ENCODE measurements at regions not wholly inside any gene's neighbourhood (a gene's known extent, or its start where the extent isn't known, plus 50 kb on each side); places are given as distances from the start of the nearest gene placed in this dataset.

DNA sequence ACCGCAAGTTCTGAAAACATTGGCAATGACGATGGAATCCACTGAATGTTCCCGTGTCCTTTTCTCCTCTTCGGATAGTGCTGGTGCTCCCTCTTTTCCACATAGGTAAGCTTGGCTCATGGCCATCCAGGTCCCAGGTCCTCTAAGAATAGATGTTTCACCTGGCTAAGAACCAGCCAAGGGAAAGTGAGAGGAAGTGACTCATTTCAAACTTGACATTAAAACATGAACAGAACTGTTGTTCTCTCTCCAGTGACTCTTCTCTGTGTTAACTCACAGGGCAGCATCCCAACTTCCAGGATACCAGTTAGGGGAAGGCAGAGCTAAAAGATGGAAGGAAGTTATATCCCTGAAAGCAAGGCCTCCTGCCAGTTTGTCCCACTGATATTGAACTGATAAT is 493.8 kb upstream of the CHRM3 start:
- no peak for DNase-seq
- intact Hi-C loops (cut with DNase I) = no loop called here
- TF ChIP-seq, protein P1, sequence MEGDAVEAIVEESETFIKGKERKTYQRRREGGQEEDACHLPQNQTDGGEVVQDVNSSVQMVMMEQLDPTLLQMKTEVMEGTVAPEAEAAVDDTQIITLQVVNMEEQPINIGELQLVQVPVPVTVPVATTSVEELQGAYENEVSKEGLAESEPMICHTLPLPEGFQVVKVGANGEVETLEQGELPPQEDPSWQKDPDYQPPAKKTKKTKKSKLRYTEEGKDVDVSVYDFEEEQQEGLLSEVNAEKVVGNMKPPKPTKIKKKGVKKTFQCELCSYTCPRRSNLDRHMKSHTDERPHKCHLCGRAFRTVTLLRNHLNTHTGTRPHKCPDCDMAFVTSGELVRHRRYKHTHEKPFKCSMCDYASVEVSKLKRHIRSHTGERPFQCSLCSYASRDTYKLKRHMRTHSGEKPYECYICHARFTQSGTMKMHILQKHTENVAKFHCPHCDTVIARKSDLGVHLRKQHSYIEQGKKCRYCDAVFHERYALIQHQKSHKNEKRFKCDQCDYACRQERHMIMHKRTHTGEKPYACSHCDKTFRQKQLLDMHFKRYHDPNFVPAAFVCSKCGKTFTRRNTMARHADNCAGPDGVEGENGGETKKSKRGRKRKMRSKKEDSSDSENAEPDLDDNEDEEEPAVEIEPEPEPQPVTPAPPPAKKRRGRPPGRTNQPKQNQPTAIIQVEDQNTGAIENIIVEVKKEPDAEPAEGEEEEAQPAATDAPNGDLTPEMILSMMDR (IDR thresholded peaks at IDR 0.05) = no peak

DNA sequence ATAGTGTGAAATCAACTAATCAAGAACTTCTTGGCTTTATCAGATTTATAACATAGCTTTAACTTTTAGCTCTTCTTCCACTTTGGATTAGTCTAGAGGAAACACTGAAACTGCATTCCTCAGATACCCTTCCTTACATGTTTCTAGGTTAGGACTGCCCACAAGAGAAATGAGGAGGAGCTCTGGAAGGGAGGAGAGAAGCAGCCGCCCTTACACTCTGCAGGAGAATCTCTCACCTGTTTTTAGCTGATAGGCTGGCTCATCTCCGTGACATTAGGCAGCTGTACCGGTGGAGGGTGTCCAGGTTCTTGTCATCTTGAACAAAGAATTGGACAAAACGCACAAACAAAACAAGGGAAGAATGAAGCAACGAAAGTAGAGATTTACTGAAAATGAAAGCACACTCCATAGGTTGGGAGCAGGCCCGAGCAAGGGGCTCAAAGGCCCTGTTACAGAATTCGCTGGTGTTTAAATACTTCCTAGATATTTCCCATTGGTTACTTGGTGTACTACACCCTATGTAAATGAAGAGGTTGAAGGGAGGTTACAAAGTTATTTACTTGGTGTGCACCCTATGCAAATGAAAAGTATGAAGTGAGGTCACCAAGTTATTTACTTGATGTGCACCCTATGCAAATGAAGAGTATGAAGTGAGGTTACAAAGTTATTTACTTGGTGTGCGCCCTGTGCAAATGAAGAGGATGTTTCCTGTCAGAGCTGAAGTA is 524.9 kb upstream of the CHRM3 start:
- ATAC-seq = no peak
- no peaks in the 10 kb centered on the region for H3K36me3 ChIP-seq
- H3K4me3 ChIP-seq = no peak overlapping the region
- H3K9me3 ChIP-seq = no peaks in the 10 kb centered on the region
- TF ChIP-seq, protein P1 (IDR thresholded peaks at IDR 0.05) = no peak
- no peaks in the 10 kb centered on the region for H3K4me1 ChIP-seq
- intact Hi-C loops (cut with DNase I) = no loop called here
- H3K27ac ChIP-seq = no peak overlapping the region
- H3K27me3 ChIP-seq (ENCODE audit: low read depth) = no peaks in the 10 kb centered on the region
- no peak for DNase-seq

More for the DNA sequence above, 493.8 kb upstream of the CHRM3 start:
- Histone ChIP-seq H3K36me3 (no peaks in the 10 kb centered on the region), H3K9me3 (no peaks in the 10 kb centered on the region), H3K27me3 (ENCODE audit: low read depth) (no peaks in the 10 kb centered on the region), H3K4me1 (no peaks in the 10 kb centered on the region), H3K4me3 (no peak overlapping the region), H3K27ac (no peak overlapping the region)
- no peak for ATAC-seq

DNA sequence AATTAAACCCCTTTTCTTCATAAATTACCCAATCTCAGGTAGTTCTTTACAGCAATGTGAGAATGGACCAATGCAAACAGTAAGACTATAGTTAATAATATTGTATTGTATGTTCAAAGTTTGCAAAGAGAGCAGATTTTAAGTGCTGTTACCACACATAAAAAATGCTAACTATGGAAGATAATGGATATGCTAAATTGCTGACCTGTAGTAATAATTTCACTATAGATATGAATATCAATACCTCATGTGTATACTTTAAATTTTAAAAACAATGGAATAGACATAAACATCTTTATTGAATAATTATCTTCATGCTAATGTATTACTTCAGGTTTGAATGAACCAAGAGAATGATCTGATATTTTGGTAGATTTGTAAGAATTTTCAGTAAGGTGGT is 552.4 kb upstream of the CHRM3 start:
- H3K9me3 ChIP-seq = peaks cover 8% of the 10 kb centered on the region
- no peak overlapping the region for H3K4me3 ChIP-seq
- TF ChIP-seq, protein P1 (IDR thresholded peaks at IDR 0.05) = no peak
- no peak overlapping the region for H3K27ac ChIP-seq
- no peak for ATAC-seq
- H3K4me1 ChIP-seq = no peaks in the 10 kb centered on the region
- H3K36me3 ChIP-seq = no peaks in the 10 kb centered on the region
- DNase-seq = no peak
- H3K27me3 ChIP-seq (ENCODE audit: low read depth) = no peaks in the 10 kb centered on the region
- intact Hi-C loops (cut with DNase I) = no loop called here

DNA sequence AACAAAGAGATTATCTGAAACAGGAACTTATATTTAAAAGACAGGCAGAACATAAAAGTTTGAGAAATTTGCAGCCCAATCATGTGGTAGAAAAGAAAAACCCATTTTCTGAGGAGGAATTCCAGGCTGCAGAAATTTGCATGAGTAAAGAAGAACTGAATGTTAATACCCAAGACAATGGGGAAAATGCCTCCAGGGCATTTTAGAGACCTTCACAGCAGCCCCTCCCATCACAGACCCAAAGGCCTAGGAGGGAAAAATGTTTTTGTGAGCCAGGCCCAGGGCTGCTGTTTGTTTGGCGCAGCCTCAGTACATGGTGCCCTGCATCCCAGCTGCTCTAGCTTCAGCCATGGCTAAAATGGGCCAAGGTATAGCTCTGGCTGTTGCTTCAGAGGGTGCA is 554.3 kb upstream of the CHRM3 start:
- no peaks in the 10 kb centered on the region for H3K36me3 ChIP-seq
- intact Hi-C loops (cut with DNase I) = no loop called here
- no peaks in the 10 kb centered on the region for H3K27me3 ChIP-seq (ENCODE audit: low read depth)
- no peaks in the 10 kb centered on the region for H3K4me1 ChIP-seq
- DNase-seq = no peak
- no peak overlapping the region for H3K27ac ChIP-seq
- TF ChIP-seq, protein P1 (IDR thresholded peaks at IDR 0.05) = no peak
- ATAC-seq = no peak
- peaks cover 8% of the 10 kb centered on the region for H3K9me3 ChIP-seq
- H3K4me3 ChIP-seq = no peak overlapping the region

DNA sequence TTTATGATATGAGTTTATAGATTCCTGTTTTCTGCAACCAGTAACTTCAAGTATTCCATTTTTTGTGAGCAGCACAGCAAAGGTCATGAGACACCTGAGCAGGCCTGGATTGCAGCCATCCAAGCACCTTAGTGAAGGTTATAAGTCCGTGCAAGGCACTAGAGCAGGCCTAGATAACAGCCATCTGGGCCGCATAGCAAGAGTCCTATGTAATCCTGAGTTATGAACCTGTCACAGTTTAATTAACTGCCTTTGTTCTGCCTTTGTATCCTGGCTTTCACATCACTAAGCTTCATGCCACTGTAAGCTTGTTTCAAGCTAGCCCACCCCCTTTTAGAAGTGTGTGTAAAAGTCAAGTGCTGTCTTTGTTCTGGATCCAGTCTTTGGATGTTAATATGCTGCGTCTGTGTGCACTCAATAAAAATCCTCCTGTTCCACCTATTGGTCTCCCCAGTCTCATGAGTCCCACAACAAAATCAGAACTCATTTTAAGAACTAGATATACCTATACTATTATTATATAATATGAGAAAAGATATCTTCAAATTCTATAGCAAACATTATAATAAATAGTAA is 556.2 kb upstream of the CHRM3 start:
- Histone ChIP-seq H3K27me3 (ENCODE audit: low read depth) (no peaks in the 10 kb centered on the region), H3K4me3 (no peak overlapping the region), H3K4me1 (no peaks in the 10 kb centered on the region), H3K27ac (no peak overlapping the region), H3K36me3 (no peaks in the 10 kb centered on the region), H3K9me3 (peaks cover 8% of the 10 kb centered on the region)
- ATAC-seq (no peak), DNase-seq (no peak)
- TF ChIP-seq, protein P1 (IDR thresholded peaks at IDR 0.05) = no peak
- intact Hi-C loops (cut with DNase I) = no loop called here

Measured in lower lobe of right lung (tissue), 2 donors.